ENCODE measurements at regions not wholly inside any gene's neighbourhood (a gene's known extent, or its start where the extent isn't known, plus 50 kb on each side); places are given as distances from the start of the nearest gene placed in this dataset.

DNA sequence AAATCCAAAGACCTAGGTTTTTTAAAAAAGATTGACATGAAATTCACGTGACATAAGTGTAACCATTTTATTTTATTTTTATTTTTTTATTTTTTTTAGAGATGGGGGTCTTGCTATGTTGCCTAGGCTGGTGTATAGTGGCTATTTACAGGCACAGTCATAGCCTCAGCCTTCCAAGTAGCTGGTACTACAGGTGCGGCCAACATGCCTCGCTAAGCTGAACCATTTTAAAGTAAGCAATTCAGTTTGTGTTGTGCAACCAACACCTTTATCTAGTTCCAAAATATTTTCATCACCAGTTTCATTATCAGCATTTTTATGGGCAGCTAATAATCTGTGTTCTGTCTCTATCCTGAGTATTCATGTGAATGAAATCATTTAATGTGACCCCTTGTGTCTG is 107.5 kb upstream of the ENPEP start:
- TF ChIP-seq, protein P1, sequence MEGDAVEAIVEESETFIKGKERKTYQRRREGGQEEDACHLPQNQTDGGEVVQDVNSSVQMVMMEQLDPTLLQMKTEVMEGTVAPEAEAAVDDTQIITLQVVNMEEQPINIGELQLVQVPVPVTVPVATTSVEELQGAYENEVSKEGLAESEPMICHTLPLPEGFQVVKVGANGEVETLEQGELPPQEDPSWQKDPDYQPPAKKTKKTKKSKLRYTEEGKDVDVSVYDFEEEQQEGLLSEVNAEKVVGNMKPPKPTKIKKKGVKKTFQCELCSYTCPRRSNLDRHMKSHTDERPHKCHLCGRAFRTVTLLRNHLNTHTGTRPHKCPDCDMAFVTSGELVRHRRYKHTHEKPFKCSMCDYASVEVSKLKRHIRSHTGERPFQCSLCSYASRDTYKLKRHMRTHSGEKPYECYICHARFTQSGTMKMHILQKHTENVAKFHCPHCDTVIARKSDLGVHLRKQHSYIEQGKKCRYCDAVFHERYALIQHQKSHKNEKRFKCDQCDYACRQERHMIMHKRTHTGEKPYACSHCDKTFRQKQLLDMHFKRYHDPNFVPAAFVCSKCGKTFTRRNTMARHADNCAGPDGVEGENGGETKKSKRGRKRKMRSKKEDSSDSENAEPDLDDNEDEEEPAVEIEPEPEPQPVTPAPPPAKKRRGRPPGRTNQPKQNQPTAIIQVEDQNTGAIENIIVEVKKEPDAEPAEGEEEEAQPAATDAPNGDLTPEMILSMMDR (conservative IDR thresholded peaks at IDR 0.05; ENCODE audit: low read length) = no peak
- no peak for TF ChIP-seq EZH2phosphoT487 (IDR thresholded peaks at IDR 0.05; ENCODE audit: borderline replicate concordance)
